ENCODE measurements at regions not wholly inside any gene's neighbourhood (a gene's known extent, or its start where the extent isn't known, plus 50 kb on each side); places are given as distances from the start of the nearest gene placed in this dataset.

GRCh38 chr7:156145184-156145583, 332.9 kb upstream of the SHH start:
- intact Hi-C loops (cut with micrococcal nuclease) (no loop called here), dilution Hi-C loops (cut with HindIII; ENCODE audit: low sequenced_read_pairs, unreplicated experiment) (no loop called here), in situ Hi-C loops (cut with MboI; ENCODE audit: low sequenced_read_pairs) (no loop called here)
- Histone ChIP-seq H3K4me3 (ENCODE audit: insufficient read depth, low read depth, low read length) (no peak overlapping the region), H4K91ac (ENCODE audit: insufficient read depth, low read depth, low read length) (no peak overlapping the region), H2AK5ac (ENCODE audit: low read depth, low read length) (no peak overlapping the region), H3K36me3 (ENCODE audit: control insufficient read depth, insufficient read depth, low read length) (no peaks in the 10 kb centered on the region), H3K9ac (ENCODE audit: low read depth, low read length) (no peak overlapping the region), H4K5ac (ENCODE audit: low read depth, low read length) (no peak overlapping the region), H3K14ac (replicated peaks; ENCODE audit: low read depth, low read length) (no peak overlapping the region), H3K79me1 (ENCODE audit: low read depth in 1 of 2, low read length in 2 of 2) (no peaks in the 10 kb centered on the region), H3K9me1 (ENCODE audit: insufficient read depth, low read length) (no peaks in the 10 kb centered on the region), H3K27ac (ENCODE audit: insufficient read depth, low read length) (no peak overlapping the region), H3K4ac (ENCODE audit: low read depth, low read length) (no peak overlapping the region), H2BK20ac (ENCODE audit: low read depth, low read length) (no peak overlapping the region), H3K18ac (ENCODE audit: low read depth, low read length) (no peak overlapping the region), H3K9me3 (ENCODE audit: control insufficient read depth, insufficient read depth, low read length) (peaks cover 51% of the 10 kb centered on the region), H2BK15ac (ENCODE audit: low read depth, low read length) (no peak overlapping the region), H4K8ac (ENCODE audit: low read depth in 2 of 2, low read length in 2 of 2) (no peak overlapping the region), H2AK9ac (replicated peaks; ENCODE audit: low read depth, low read length, poor library complexity) (no peak overlapping the region), H3K23ac (ENCODE audit: low read depth, low read length) (no peak overlapping the region), H2BK5ac (ENCODE audit: low read depth, low read length, poor library complexity, severe bottlenecking) (no peak overlapping the region), H3K56ac (ENCODE audit: extremely low read depth, insufficient read depth, low read length) (no peak overlapping the region), H3K27me3 (ENCODE audit: control insufficient read depth, insufficient read depth, low read length) (no peaks in the 10 kb centered on the region), H3K4me2 (ENCODE audit: low read depth, low read length) (no peak overlapping the region), H4K20me1 (ENCODE audit: insufficient read depth, low read length) (no peaks in the 10 kb centered on the region), H3K4me1 (ENCODE audit: control insufficient read depth, insufficient read depth, low read length) (no peaks in the 10 kb centered on the region), H2BK120ac (ENCODE audit: low read depth, low read length) (no peak overlapping the region), H2AFZ (replicated peaks; ENCODE audit: low read length, poor library complexity) (no peak overlapping the region)
- no TSS peak for BruUV-seq (replicated peaks)
- TF ChIP-seq RFX5 (IDR thresholded peaks at IDR 0.05; ENCODE audit: low read depth, low read length), result no peak
- no peak for TF ChIP-seq USF2 (IDR thresholded peaks at IDR 0.05; ENCODE audit: low read depth, low read length)
- no peak for TF ChIP-seq BHLHE40 (IDR thresholded peaks at IDR 0.05; ENCODE audit: low read depth, low read length)
- TF ChIP-seq POLR2A (IDR thresholded peaks at IDR 0.05; ENCODE audit: low read depth, low read length), result no peak
- no peak for TF ChIP-seq FOS (IDR thresholded peaks at IDR 0.05; ENCODE audit: low read depth, low read length)
- no peak for TF ChIP-seq ELK1 (IDR thresholded peaks at IDR 0.05; ENCODE audit: borderline replicate concordance, low read depth, low read length)
- TF ChIP-seq MAZ (IDR thresholded peaks at IDR 0.05; ENCODE audit: borderline replicate concordance, low read depth, low read length), result no peak
- TF ChIP-seq CEBPB (IDR thresholded peaks at IDR 0.05; ENCODE audit: low read depth, low read length), result no peak
- TF ChIP-seq RAD21 (IDR thresholded peaks at IDR 0.05; ENCODE audit: low read length), result no peak
- no peak for TF ChIP-seq MXI1 (IDR thresholded peaks at IDR 0.05; ENCODE audit: borderline replicate concordance, low read depth, low read length)
- no peak for TF ChIP-seq CHD1 (IDR thresholded peaks at IDR 0.05; ENCODE audit: low read depth, low read length)
- TF ChIP-seq SMC3 (IDR thresholded peaks at IDR 0.05; ENCODE audit: low read depth, low read length), result no peak
- TF ChIP-seq NFE2L2 (IDR thresholded peaks at IDR 0.05; ENCODE audit: low read depth, low read length), result no peak
- no peak for TF ChIP-seq RCOR1 (IDR thresholded peaks at IDR 0.05; ENCODE audit: insufficient replicate concordance, low read length)
- ATAC-seq (ENCODE audit: low read depth), result no peak
- ChIA-PET CTCF (no interaction called here), POLR2A (ENCODE audit: unreplicated experiment) (no interaction called here)
- WGBS, 2 experiments (ENCODE audit: extremely low coverage in 2 of 2, insufficient read length in 1 of 2), result 50% methylated on average over 3 of the region's 6 CpGs; no CpG with 5 or more reads in 1 of the 2 experiments
- DNase-seq, result no peak
